ENCODE measurements at regions not wholly inside any gene's neighbourhood (a gene's known extent, or its start where the extent isn't known, plus 50 kb on each side); places are given as distances from the start of the nearest gene placed in this dataset.
A peak's percentile ranks its signal among the peaks of the same experiment; 100 is the strongest.

DNA sequence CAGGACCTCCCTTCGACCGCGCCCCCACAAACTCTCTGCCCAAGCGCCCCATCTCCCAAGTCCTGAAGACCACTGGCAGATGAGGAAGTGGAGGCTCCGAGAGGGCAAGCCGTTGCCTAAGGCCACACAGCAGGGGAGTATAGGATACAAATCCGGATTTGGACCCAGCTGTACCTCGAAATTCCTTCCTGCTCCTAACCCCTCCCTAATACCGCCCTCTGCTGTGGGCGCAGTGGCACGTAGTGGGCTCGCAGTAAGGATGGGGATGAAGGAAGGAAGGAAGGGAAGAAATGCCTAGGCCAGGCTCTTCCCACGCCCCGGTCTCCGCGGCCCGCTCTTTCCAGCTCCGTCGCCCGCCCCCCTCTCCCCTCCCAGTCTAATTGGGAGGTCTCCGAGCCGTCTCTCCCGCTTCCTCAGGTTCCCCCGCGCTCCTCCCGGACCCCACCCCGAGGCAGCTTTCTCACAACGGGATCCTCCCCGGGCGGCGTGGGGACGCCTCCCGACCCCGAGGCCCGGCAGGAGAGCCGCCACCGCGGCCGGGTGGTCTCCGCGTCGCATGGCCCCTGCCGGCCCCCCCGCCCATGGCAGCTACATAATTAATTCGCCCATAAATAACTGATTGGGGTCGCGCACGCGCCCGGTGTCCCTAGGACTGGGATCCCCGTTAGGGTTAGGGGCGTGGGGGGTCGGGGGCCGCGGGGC lies 138.9 kb downstream of the C9orf50 start:
- TF ChIP-seq, protein P1, sequence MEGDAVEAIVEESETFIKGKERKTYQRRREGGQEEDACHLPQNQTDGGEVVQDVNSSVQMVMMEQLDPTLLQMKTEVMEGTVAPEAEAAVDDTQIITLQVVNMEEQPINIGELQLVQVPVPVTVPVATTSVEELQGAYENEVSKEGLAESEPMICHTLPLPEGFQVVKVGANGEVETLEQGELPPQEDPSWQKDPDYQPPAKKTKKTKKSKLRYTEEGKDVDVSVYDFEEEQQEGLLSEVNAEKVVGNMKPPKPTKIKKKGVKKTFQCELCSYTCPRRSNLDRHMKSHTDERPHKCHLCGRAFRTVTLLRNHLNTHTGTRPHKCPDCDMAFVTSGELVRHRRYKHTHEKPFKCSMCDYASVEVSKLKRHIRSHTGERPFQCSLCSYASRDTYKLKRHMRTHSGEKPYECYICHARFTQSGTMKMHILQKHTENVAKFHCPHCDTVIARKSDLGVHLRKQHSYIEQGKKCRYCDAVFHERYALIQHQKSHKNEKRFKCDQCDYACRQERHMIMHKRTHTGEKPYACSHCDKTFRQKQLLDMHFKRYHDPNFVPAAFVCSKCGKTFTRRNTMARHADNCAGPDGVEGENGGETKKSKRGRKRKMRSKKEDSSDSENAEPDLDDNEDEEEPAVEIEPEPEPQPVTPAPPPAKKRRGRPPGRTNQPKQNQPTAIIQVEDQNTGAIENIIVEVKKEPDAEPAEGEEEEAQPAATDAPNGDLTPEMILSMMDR (conservative IDR thresholded peaks at IDR 0.05): 0 out of 2 replicates have a peak, but pooled peaks have one; percentile 15
- TF ChIP-seq EZH2 (IDR thresholded peaks at IDR 0.05; ENCODE audit: low read depth): no peak
